HUES48 (cell line): ENCODE measurements at regions not wholly inside any gene's neighbourhood (a gene's known extent, or its start where the extent isn't known, plus 50 kb on each side); places are given as distances from the start of the nearest gene placed in this dataset.

Source experiments
- H3K27ac ChIP-seq: one replicate; pipeline ENCODE4 v1.7.0; 2013; ENCODE audit warnings: low read depth, low read length, inconsistent platforms
- H3K27me3 ChIP-seq: 2 replicates; pipeline ENCODE4 v1.6.1; 2013; ENCODE audit warnings: mild to moderate bottlenecking, low read length; ENCODE audit not compliant: control insufficient read depth, insufficient read depth
- H3K36me3 ChIP-seq: 2 replicates; pipeline ENCODE4 v1.6.1; 2013; ENCODE audit warnings: low read length; ENCODE audit not compliant: control insufficient read depth, insufficient read depth
- H3K4me1 ChIP-seq: 2 replicates; pipeline ENCODE4 v1.6.1; 2013; ENCODE audit warnings: mild to moderate bottlenecking, low read length; ENCODE audit not compliant: control insufficient read depth, insufficient read depth
- H3K4me3 ChIP-seq: 2 replicates; pipeline ENCODE4 v1.5.1; 2013; ENCODE audit warnings: mild to moderate bottlenecking, low read depth, low read length
- H3K9ac ChIP-seq: 2 replicates; pipeline ENCODE4 v1.6.1; 2013; ENCODE audit warnings: mild to moderate bottlenecking, low read depth, low read length, moderate library complexity
- H3K9me3 ChIP-seq: 2 replicates; pipeline ENCODE4 v1.6.1; 2013; ENCODE audit warnings: low read length; ENCODE audit not compliant: control insufficient read depth, insufficient read depth

DNA sequence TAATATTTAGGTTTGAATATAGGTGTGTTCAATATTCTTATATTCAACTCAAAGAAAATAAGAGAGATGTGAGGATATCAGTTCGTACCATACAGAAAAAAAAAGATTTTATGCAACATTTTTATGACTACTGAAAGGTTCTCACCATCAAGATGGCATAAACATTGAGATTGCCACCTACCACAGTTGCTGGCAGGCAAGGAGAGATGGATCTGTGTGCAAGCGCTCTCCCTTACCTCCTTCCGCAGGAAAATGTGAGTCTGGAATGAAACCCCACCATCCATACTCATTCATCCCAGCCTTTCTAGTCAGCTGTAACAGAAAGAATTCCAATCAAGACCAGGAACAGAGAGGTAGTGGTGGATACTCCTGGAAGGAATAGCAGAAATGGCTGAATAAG, 376.9 kb downstream of the PPP3CA start:
- Histone ChIP-seq H3K4me1 (peaks cover 16% of the 10 kb centered on the region), H3K9ac (no peak overlapping the region), H3K27ac (no peak overlapping the region), H3K4me3 (no peak overlapping the region), H3K27me3 (no peaks in the 10 kb centered on the region), H3K9me3 (no peaks in the 10 kb centered on the region), H3K36me3 (no peaks in the 10 kb centered on the region)

- Histone ChIP-seq H3K9ac (no peak overlapping the region), H3K4me3 (no peak overlapping the region), H3K9me3 (no peaks in the 10 kb centered on the region), H3K27me3 (no peaks in the 10 kb centered on the region), H3K36me3 (no peaks in the 10 kb centered on the region), H3K27ac (no peak overlapping the region), H3K4me1 (peaks cover 11% of the 10 kb centered on the region)
These were observed 377.4 kb downstream of the PPP3CA start for GRCh38 chr4:100969925-100970324.

GRCh38 chr4:100968046-100968445, 379.3 kb downstream of the PPP3CA start:
- Histone ChIP-seq H3K9me3 (no peaks in the 10 kb centered on the region), H3K27me3 (no peaks in the 10 kb centered on the region), H3K27ac (no peak overlapping the region), H3K4me1 (peaks cover 6% of the 10 kb centered on the region; the same call in 1 of the 2 replicates), H3K36me3 (no peaks in the 10 kb centered on the region), H3K9ac (no peak overlapping the region), H3K4me3 (no peak overlapping the region)

GRCh38 chr4:100963627-100964026, 383.7 kb downstream of the PPP3CA start:
- H3K4me1 ChIP-seq = peaks cover 9% of the 10 kb centered on the region; the same call in 1 of the 2 replicates
- no peak overlapping the region for H3K4me3 ChIP-seq
- H3K27me3 ChIP-seq = no peaks in the 10 kb centered on the region
- H3K27ac ChIP-seq = no peak overlapping the region
- no peaks in the 10 kb centered on the region for H3K9me3 ChIP-seq
- no peaks in the 10 kb centered on the region for H3K36me3 ChIP-seq
- H3K9ac ChIP-seq = no peak overlapping the region

GRCh38 chr4:100962698-100963097, 384.6 kb downstream of the PPP3CA start:
- Histone ChIP-seq H3K9me3 (no peaks in the 10 kb centered on the region), H3K27me3 (no peaks in the 10 kb centered on the region), H3K36me3 (no peaks in the 10 kb centered on the region), H3K4me1 (peaks cover 15% of the 10 kb centered on the region), H3K4me3 (no peak overlapping the region), H3K9ac (no peak overlapping the region), H3K27ac (no peak overlapping the region)

- H3K4me3 ChIP-seq = no peak overlapping the region
- H3K36me3 ChIP-seq = no peaks in the 10 kb centered on the region
- peaks cover 9% of the 10 kb centered on the region for H3K4me1 ChIP-seq
- H3K9ac ChIP-seq = no peak overlapping the region
- H3K9me3 ChIP-seq = no peaks in the 10 kb centered on the region
- no peaks in the 10 kb centered on the region for H3K27me3 ChIP-seq
- H3K27ac ChIP-seq = no peak overlapping the region
These were observed 387.1 kb downstream of the PPP3CA start for GRCh38 chr4:100960232-100960631.

DNA sequence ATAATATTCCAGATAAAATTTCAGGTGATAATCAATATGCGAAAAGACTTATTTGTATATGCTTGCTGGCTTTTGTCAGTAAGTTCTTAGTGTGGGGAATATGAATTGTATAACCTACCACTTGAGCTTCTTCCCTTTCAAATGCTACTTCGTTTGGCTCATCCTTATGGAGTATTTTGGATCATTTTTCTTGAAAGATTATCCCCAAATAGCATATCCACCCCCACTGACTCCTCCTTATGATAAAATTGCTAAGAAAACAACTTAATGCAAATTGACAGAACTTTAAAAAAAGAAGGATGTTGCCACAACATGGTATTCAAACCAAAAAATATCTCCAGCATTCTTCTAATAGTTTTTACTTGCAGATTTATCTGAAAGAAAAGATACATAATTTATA, 393.3 kb downstream of the PPP3CA start:
- no peaks in the 10 kb centered on the region for H3K27me3 ChIP-seq
- H3K27ac ChIP-seq = no peak overlapping the region
- H3K4me3 ChIP-seq = no peak overlapping the region
- no peaks in the 10 kb centered on the region for H3K9me3 ChIP-seq
- no peaks in the 10 kb centered on the region for H3K36me3 ChIP-seq
- no peak overlapping the region for H3K9ac ChIP-seq
- peaks cover 9% of the 10 kb centered on the region for H3K4me1 ChIP-seq

- H3K4me1 ChIP-seq = peaks cover 6% of the 10 kb centered on the region
- H3K4me3 ChIP-seq = no peak overlapping the region
- no peaks in the 10 kb centered on the region for H3K9me3 ChIP-seq
- no peak overlapping the region for H3K27ac ChIP-seq
- H3K9ac ChIP-seq = no peak overlapping the region
- no peaks in the 10 kb centered on the region for H3K27me3 ChIP-seq
- no peaks in the 10 kb centered on the region for H3K36me3 ChIP-seq
These were observed 393.7 kb downstream of the PPP3CA start for GRCh38 chr4:100953616-100954015.

DNA sequence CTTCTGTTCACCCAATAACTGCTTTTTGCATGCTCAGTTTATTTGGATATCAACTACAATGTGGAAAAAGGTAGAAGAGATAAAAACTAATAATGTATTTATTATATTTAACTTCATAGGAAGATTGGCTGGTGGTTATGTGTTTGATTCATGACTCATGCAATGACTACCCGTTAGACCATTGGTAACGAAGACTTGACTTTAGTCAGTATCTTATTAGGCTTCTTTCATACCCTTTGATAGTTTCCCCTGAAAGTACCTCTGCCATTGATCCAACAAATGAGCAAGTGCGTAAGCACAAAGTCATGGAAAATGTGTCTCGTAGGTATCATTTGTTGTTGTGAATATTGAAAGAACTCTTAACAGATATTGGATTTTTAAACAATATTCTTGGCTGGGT, 394.7 kb downstream of the PPP3CA start:
- Histone ChIP-seq H3K36me3 (no peaks in the 10 kb centered on the region), H3K9me3 (no peaks in the 10 kb centered on the region), H3K9ac (no peak overlapping the region), H3K27ac (no peak overlapping the region), H3K4me1 (no peaks in the 10 kb centered on the region), H3K4me3 (no peak overlapping the region), H3K27me3 (no peaks in the 10 kb centered on the region)

- Histone ChIP-seq H3K4me1 (peaks cover 6% of the 10 kb centered on the region; the same call in 1 of the 2 replicates), H3K9me3 (no peaks in the 10 kb centered on the region), H3K36me3 (no peaks in the 10 kb centered on the region), H3K4me3 (no peak overlapping the region), H3K9ac (no peak overlapping the region), H3K27me3 (no peaks in the 10 kb centered on the region), H3K27ac (no peak overlapping the region)
These were observed 397.9 kb downstream of the PPP3CA start for GRCh38 chr4:100949350-100949935.

- Histone ChIP-seq H3K4me1 (peaks cover 6% of the 10 kb centered on the region; the same call in 1 of the 2 replicates), H3K36me3 (no peaks in the 10 kb centered on the region), H3K27me3 (no peaks in the 10 kb centered on the region)
These were observed 398.4 kb downstream of the PPP3CA start for GRCh38 chr4:100948911-100949310.

More at GRCh38 chr4:100948911-100949310, 398.4 kb downstream of the PPP3CA start:
- Histone ChIP-seq H3K9ac (no peak overlapping the region), H3K27ac (no peak overlapping the region), H3K9me3 (no peaks in the 10 kb centered on the region), H3K4me3 (no peak overlapping the region)
